Body of pancreas (tissue), 4 donors: ENCODE measurements at regions not wholly inside any gene's neighbourhood (a gene's known extent, or its start where the extent isn't known, plus 50 kb on each side); places are given as distances from the start of the nearest gene placed in this dataset.

Source experiments
- POLR2A ChIP-seq, 3 donors: fragments of 450-650 bp; IDR thresholded peaks; one replicate each; pipeline ENCODE4 v1.6.1; 2016; ENCODE audit warnings: antibody characterized with exemption in 3 of 3, mild to moderate bottlenecking in 2 of 3
- TF ChIP-seq, protein P1 (sequence below), 7 experiments: fragments of 450-650 bp in 4 of 7; fragments of 200-600 bp in 3 of 7; sonication (generic) in 3 of 7; IDR thresholded peaks; one replicate each; pipeline ENCODE4 v1.5.1; 2016 to 2019; ENCODE audit warnings: antibody characterized with exemption in 7 of 7

DNA sequence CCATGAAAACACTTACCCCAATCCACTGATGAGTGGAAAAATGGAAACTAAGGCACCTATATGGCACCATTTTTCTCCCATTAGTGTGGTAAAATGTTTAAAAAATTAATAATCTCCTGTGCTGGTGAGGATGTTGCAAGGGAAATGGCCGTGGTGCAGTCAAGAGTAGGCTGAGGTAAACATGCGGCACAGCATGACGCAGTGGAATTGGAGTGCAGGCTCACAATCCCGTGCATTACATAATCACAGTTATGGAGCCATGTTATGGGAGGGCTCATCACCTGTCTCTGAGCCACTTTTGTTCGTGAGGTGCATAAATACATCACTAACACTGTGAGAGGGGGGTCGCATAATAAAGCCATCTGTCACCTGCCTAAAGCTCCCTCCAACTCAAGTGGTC, 164.4 kb upstream of the XYLT1 start:
- TF ChIP-seq, protein P1, sequence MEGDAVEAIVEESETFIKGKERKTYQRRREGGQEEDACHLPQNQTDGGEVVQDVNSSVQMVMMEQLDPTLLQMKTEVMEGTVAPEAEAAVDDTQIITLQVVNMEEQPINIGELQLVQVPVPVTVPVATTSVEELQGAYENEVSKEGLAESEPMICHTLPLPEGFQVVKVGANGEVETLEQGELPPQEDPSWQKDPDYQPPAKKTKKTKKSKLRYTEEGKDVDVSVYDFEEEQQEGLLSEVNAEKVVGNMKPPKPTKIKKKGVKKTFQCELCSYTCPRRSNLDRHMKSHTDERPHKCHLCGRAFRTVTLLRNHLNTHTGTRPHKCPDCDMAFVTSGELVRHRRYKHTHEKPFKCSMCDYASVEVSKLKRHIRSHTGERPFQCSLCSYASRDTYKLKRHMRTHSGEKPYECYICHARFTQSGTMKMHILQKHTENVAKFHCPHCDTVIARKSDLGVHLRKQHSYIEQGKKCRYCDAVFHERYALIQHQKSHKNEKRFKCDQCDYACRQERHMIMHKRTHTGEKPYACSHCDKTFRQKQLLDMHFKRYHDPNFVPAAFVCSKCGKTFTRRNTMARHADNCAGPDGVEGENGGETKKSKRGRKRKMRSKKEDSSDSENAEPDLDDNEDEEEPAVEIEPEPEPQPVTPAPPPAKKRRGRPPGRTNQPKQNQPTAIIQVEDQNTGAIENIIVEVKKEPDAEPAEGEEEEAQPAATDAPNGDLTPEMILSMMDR (IDR thresholded peaks at IDR 0.05), result no peak
- TF ChIP-seq POLR2A (IDR thresholded peaks at IDR 0.05), result no peak
